Neural progenitor cell (in vitro differentiated cells): ENCODE measurements at regions not wholly inside any gene's neighbourhood (a gene's known extent, or its start where the extent isn't known, plus 50 kb on each side); places are given as distances from the start of the nearest gene placed in this dataset.

Experiments used
- CTCF ChIP-seq: fragments of 200-600 bp; sonication (generic); IDR thresholded peaks from 2 replicates; pipeline ENCODE4 v1.5.1; 2017; ENCODE audit warnings: antibody characterized with exemption, mild to moderate bottlenecking
- EZH2 ChIP-seq: fragments of 200-600 bp; sonication (generic); IDR thresholded peaks from 2 replicates; pipeline ENCODE4 v1.6.1; 2017; ENCODE audit warnings: antibody characterized with exemption, mild to moderate bottlenecking, moderate library complexity
- EZH2phosphoT487 ChIP-seq: fragments of 200-600 bp; sonication (generic); IDR thresholded peaks from 2 replicates; pipeline ENCODE4 v1.6.1; 2017; ENCODE audit warnings: antibody characterized with exemption

GRCh38 chr9:107827304-107827703, 337.7 kb upstream of the KLF4 start:
- no peak for TF ChIP-seq CTCF
- no peak for TF ChIP-seq EZH2
- no peak for TF ChIP-seq EZH2phosphoT487
